ENCODE measurements at regions not wholly inside any gene's neighbourhood (a gene's known extent, or its start where the extent isn't known, plus 50 kb on each side); places are given as distances from the start of the nearest gene placed in this dataset.

DNA sequence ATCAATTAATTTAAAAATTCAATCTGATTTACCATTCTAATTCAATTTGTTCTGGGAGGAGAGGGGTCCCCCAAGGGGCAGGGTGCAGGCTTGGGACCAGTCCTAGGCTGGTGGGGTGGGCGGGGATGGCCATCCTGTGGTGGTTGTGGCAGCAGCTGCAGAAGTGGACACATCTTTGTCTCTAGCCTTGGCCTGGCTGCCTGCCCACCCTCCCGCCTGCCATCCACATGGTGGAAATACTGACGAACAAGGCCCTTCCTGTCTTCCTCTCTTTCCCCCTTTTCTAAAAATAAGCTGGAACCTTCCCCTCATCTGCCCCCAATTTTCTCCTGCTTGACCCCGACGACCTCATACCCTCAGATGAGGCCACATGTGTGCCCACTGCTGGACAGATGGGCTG lies 130.9 kb downstream of the FOXD2 start:
- TF ChIP-seq CTCF (IDR thresholded peaks at IDR 0.05) (no peak), EZH2 (IDR thresholded peaks at IDR 0.05; ENCODE audit: borderline replicate concordance, insufficient read depth, low read depth, low read length, poor library complexity, severe bottlenecking) (no peak)

All from B cell (primary cell).